GM21737 (cell line): ENCODE measurements at regions not wholly inside any gene's neighbourhood (a gene's known extent, or its start where the extent isn't known, plus 50 kb on each side); places are given as distances from the start of the nearest gene placed in this dataset.

Experiments
- ATAC-seq: cut with Tn5 transposase; IDR thresholded peaks from one replicate; pipeline ENCODE4 v1.9.1; 2021; ENCODE audit warnings: mild to moderate bottlenecking, moderate library complexity; ENCODE audit not compliant: unreplicated experiment

GRCh38 chr3:72470904-72471417 lies 377.3 kb downstream of the SHQ1 start:
- ATAC-seq: no peak

- no peak for ATAC-seq
Observed at GRCh38 chr3:72465853-72466252, 382.4 kb downstream of the SHQ1 start.

- no peak for ATAC-seq
Observed at GRCh38 chr3:72463083-72463482, 385.2 kb downstream of the SHQ1 start.

- ATAC-seq: no peak
Observed at GRCh38 chr3:72462595-72463011, 385.6 kb downstream of the SHQ1 start.

- ATAC-seq: no peak
Observed at GRCh38 chr3:72461787-72462186, 386.5 kb downstream of the SHQ1 start.

- no peak for ATAC-seq
Observed at GRCh38 chr3:72460205-72461174, 387.8 kb downstream of the SHQ1 start.

GRCh38 chr3:72459588-72459987 lies 388.7 kb downstream of the SHQ1 start:
- no peak for ATAC-seq

- ATAC-seq: no peak
Observed at GRCh38 chr3:72458375-72458774, 389.9 kb downstream of the SHQ1 start.

- ATAC-seq: no peak
Observed at GRCh38 chr3:72454441-72454840, 393.8 kb downstream of the SHQ1 start.

GRCh38 chr3:72453706-72454105 lies 394.5 kb downstream of the SHQ1 start:
- no peak for ATAC-seq

GRCh38 chr3:72452745-72453144 lies 395.5 kb downstream of the SHQ1 start:
- no peak for ATAC-seq

GRCh38 chr3:72451841-72452240 lies 396.4 kb downstream of the SHQ1 start:
- ATAC-seq: no peak

- ATAC-seq: no peak
Observed at GRCh38 chr3:72449551-72449950, 398.7 kb downstream of the SHQ1 start.

GRCh38 chr3:72448858-72449257 lies 399.4 kb downstream of the SHQ1 start:
- no peak for ATAC-seq

GRCh38 chr3:72448375-72448823 lies 399.8 kb downstream of the SHQ1 start:
- ATAC-seq: no peak

GRCh38 chr3:72447059-72447946 lies 400.9 kb downstream of the SHQ1 start:
- ATAC-seq: peak; percentile 87

GRCh38 chr3:72446218-72447058 lies 401.8 kb downstream of the SHQ1 start, which contains the start of gene RYBP:
RYBP (minus strand) TSS chr3:72446621.
- peak; percentile 25 for ATAC-seq

- no peak for ATAC-seq
Observed at GRCh38 chr3:72445827-72446217, 402.4 kb downstream of the SHQ1 start.

GRCh38 chr3:72444656-72445223 lies 403.5 kb downstream of the SHQ1 start:
- ATAC-seq: no peak

GRCh38 chr3:72442759-72443158 lies 405.5 kb downstream of the SHQ1 start:
- ATAC-seq: no peak
